GM12872 (cell line): ENCODE measurements at regions not wholly inside any gene's neighbourhood (a gene's known extent, or its start where the extent isn't known, plus 50 kb on each side); places are given as distances from the start of the nearest gene placed in this dataset.

Experiments
- CTCF ChIP-seq: IDR thresholded peaks from 3 replicates; pipeline ENCODE4 v1.5.1; 2011; ENCODE audit warnings: low read depth, mild to moderate bottlenecking, low read length, moderate library complexity; ENCODE audit not compliant: insufficient read depth

GRCh38 chr5:72558383-72558782 is 51.2 kb upstream of the ZNF366 start:
- TF ChIP-seq CTCF, result no peak

GRCh38 chr5:72558046-72558336 is 50.8 kb upstream of the ZNF366 start:
- TF ChIP-seq CTCF, result no peak

GRCh38 chr5:72557167-72558045 is 50.2 kb upstream of the ZNF366 start:
- TF ChIP-seq CTCF, result no peak
